ENCODE measurements at regions not wholly inside any gene's neighbourhood (a gene's known extent, or its start where the extent isn't known, plus 50 kb on each side); places are given as distances from the start of the nearest gene placed in this dataset.

- no peaks in the 10 kb centered on the region for H3K4me1 ChIP-seq (ENCODE audit: control insufficient read depth, insufficient read depth, low read length)
- DNase-seq (ENCODE audit: low read depth) = no peak
- H3K9ac ChIP-seq (ENCODE audit: low read length) = no peak overlapping the region
- no peaks in the 10 kb centered on the region for H3K27me3 ChIP-seq (replicated peaks; ENCODE audit: control insufficient read depth, insufficient read depth, low read length)
- H3K36me3 ChIP-seq (ENCODE audit: control insufficient read depth, insufficient read depth, low read length, severe bottlenecking) = no peaks in the 10 kb centered on the region
- no peaks in the 10 kb centered on the region for H3K9me3 ChIP-seq (ENCODE audit: control insufficient read depth, low read length)
- no peak overlapping the region for H3K4me3 ChIP-seq (ENCODE audit: low read length)
Measured at GRCh38 chr18:55041366-55041765, 82.1 kb upstream of the CCDC68 start.

- no peaks in the 10 kb centered on the region for H3K4me1 ChIP-seq (ENCODE audit: control insufficient read depth, insufficient read depth, low read length)
- no peak overlapping the region for H3K4me3 ChIP-seq (ENCODE audit: low read length)
- no peaks in the 10 kb centered on the region for H3K36me3 ChIP-seq (ENCODE audit: control insufficient read depth, insufficient read depth, low read length, severe bottlenecking)
- no peak overlapping the region for H3K9ac ChIP-seq (ENCODE audit: low read length)
- no peak for DNase-seq (ENCODE audit: low read depth)
- no peaks in the 10 kb centered on the region for H3K9me3 ChIP-seq (ENCODE audit: control insufficient read depth, low read length)
- no peaks in the 10 kb centered on the region for H3K27me3 ChIP-seq (replicated peaks; ENCODE audit: control insufficient read depth, insufficient read depth, low read length)
Measured at GRCh38 chr18:55038162-55038561, 78.9 kb upstream of the CCDC68 start.

- Histone ChIP-seq H3K27me3 (replicated peaks; ENCODE audit: control insufficient read depth, insufficient read depth, low read length) (no peaks in the 10 kb centered on the region), H3K4me3 (ENCODE audit: low read length) (no peak overlapping the region), H3K9me3 (ENCODE audit: control insufficient read depth, low read length) (no peaks in the 10 kb centered on the region), H3K9ac (ENCODE audit: low read length) (no peak overlapping the region), H3K36me3 (ENCODE audit: control insufficient read depth, insufficient read depth, low read length, severe bottlenecking) (no peaks in the 10 kb centered on the region), H3K4me1 (ENCODE audit: control insufficient read depth, insufficient read depth, low read length) (no peaks in the 10 kb centered on the region)
- DNase-seq (ENCODE audit: low read depth) = no peak
Measured at GRCh38 chr18:55034742-55035141, 75.5 kb upstream of the CCDC68 start.

GRCh38 chr18:55031979-55032378, 72.7 kb upstream of the CCDC68 start:
- H3K4me1 ChIP-seq (ENCODE audit: control insufficient read depth, insufficient read depth, low read length) = no peaks in the 10 kb centered on the region
- H3K9ac ChIP-seq (ENCODE audit: low read length) = no peak overlapping the region
- DNase-seq (ENCODE audit: low read depth) = no peak
- H3K36me3 ChIP-seq (ENCODE audit: control insufficient read depth, insufficient read depth, low read length, severe bottlenecking) = no peaks in the 10 kb centered on the region
- H3K27me3 ChIP-seq (replicated peaks; ENCODE audit: control insufficient read depth, insufficient read depth, low read length) = no peaks in the 10 kb centered on the region
- no peaks in the 10 kb centered on the region for H3K9me3 ChIP-seq (ENCODE audit: control insufficient read depth, low read length)
- no peak overlapping the region for H3K4me3 ChIP-seq (ENCODE audit: low read length)

GRCh38 chr18:55031576-55031975, 72.3 kb upstream of the CCDC68 start:
- Histone ChIP-seq H3K9ac (ENCODE audit: low read length) (no peak overlapping the region), H3K9me3 (ENCODE audit: control insufficient read depth, low read length) (no peaks in the 10 kb centered on the region), H3K4me1 (ENCODE audit: control insufficient read depth, insufficient read depth, low read length) (no peaks in the 10 kb centered on the region), H3K27me3 (replicated peaks; ENCODE audit: control insufficient read depth, insufficient read depth, low read length) (no peaks in the 10 kb centered on the region), H3K36me3 (ENCODE audit: control insufficient read depth, insufficient read depth, low read length, severe bottlenecking) (no peaks in the 10 kb centered on the region), H3K4me3 (ENCODE audit: low read length) (no peak overlapping the region)
- DNase-seq (ENCODE audit: low read depth) = no peak

GRCh38 chr18:55031164-55031563, 71.9 kb upstream of the CCDC68 start:
- Histone ChIP-seq H3K9me3 (ENCODE audit: control insufficient read depth, low read length) (no peaks in the 10 kb centered on the region), H3K4me3 (ENCODE audit: low read length) (no peak overlapping the region), H3K4me1 (ENCODE audit: control insufficient read depth, insufficient read depth, low read length) (no peaks in the 10 kb centered on the region), H3K27me3 (replicated peaks; ENCODE audit: control insufficient read depth, insufficient read depth, low read length) (no peaks in the 10 kb centered on the region), H3K36me3 (ENCODE audit: control insufficient read depth, insufficient read depth, low read length, severe bottlenecking) (no peaks in the 10 kb centered on the region), H3K9ac (ENCODE audit: low read length) (no peak overlapping the region)
- DNase-seq (ENCODE audit: low read depth) = no peak

GRCh38 chr18:55024564-55024963, 65.3 kb upstream of the CCDC68 start:
- no peak overlapping the region for H3K4me3 ChIP-seq (ENCODE audit: low read length)
- H3K9me3 ChIP-seq (ENCODE audit: control insufficient read depth, low read length) = no peaks in the 10 kb centered on the region
- no peaks in the 10 kb centered on the region for H3K36me3 ChIP-seq (ENCODE audit: control insufficient read depth, insufficient read depth, low read length, severe bottlenecking)
- no peak for DNase-seq (ENCODE audit: low read depth)
- no peak overlapping the region for H3K9ac ChIP-seq (ENCODE audit: low read length)
- no peaks in the 10 kb centered on the region for H3K4me1 ChIP-seq (ENCODE audit: control insufficient read depth, insufficient read depth, low read length)
- no peaks in the 10 kb centered on the region for H3K27me3 ChIP-seq (replicated peaks; ENCODE audit: control insufficient read depth, insufficient read depth, low read length)

GRCh38 chr18:55018602-55019001, 59.3 kb upstream of the CCDC68 start:
- Histone ChIP-seq H3K4me1 (ENCODE audit: control insufficient read depth, insufficient read depth, low read length) (no peaks in the 10 kb centered on the region), H3K9me3 (ENCODE audit: control insufficient read depth, low read length) (no peaks in the 10 kb centered on the region), H3K4me3 (ENCODE audit: low read length) (no peak overlapping the region), H3K27me3 (replicated peaks; ENCODE audit: control insufficient read depth, insufficient read depth, low read length) (no peaks in the 10 kb centered on the region), H3K36me3 (ENCODE audit: control insufficient read depth, insufficient read depth, low read length, severe bottlenecking) (no peaks in the 10 kb centered on the region), H3K9ac (ENCODE audit: low read length) (no peak overlapping the region)
- peak; percentile 52 for DNase-seq (ENCODE audit: low read depth)

- DNase-seq (ENCODE audit: low read depth) = no peak
- Histone ChIP-seq H3K4me1 (ENCODE audit: control insufficient read depth, insufficient read depth, low read length) (no peaks in the 10 kb centered on the region), H3K27me3 (replicated peaks; ENCODE audit: control insufficient read depth, insufficient read depth, low read length) (peaks cover 3% of the 10 kb centered on the region), H3K9ac (ENCODE audit: low read length) (no peak overlapping the region), H3K4me3 (ENCODE audit: low read length) (no peak overlapping the region), H3K36me3 (ENCODE audit: control insufficient read depth, insufficient read depth, low read length, severe bottlenecking) (no peaks in the 10 kb centered on the region), H3K9me3 (ENCODE audit: control insufficient read depth, low read length) (no peaks in the 10 kb centered on the region)
Measured at GRCh38 chr18:55014095-55014494, 54.8 kb upstream of the CCDC68 start.

- H3K27me3 ChIP-seq (replicated peaks; ENCODE audit: control insufficient read depth, insufficient read depth, low read length) = peaks cover 3% of the 10 kb centered on the region
- no peaks in the 10 kb centered on the region for H3K4me1 ChIP-seq (ENCODE audit: control insufficient read depth, insufficient read depth, low read length)
- DNase-seq (ENCODE audit: low read depth) = no peak
- H3K36me3 ChIP-seq (ENCODE audit: control insufficient read depth, insufficient read depth, low read length, severe bottlenecking) = no peaks in the 10 kb centered on the region
- no peak overlapping the region for H3K9ac ChIP-seq (ENCODE audit: low read length)
- no peaks in the 10 kb centered on the region for H3K9me3 ChIP-seq (ENCODE audit: control insufficient read depth, low read length)
- H3K4me3 ChIP-seq (ENCODE audit: low read length) = no peak overlapping the region
Measured at GRCh38 chr18:55013685-55014084, 54.4 kb upstream of the CCDC68 start.

GRCh38 chr18:55013086-55013485, 53.8 kb upstream of the CCDC68 start:
- Histone ChIP-seq H3K9me3 (ENCODE audit: control insufficient read depth, low read length) (no peaks in the 10 kb centered on the region), H3K27me3 (replicated peaks; ENCODE audit: control insufficient read depth, insufficient read depth, low read length) (peaks cover 7% of the 10 kb centered on the region), H3K4me1 (ENCODE audit: control insufficient read depth, insufficient read depth, low read length) (no peaks in the 10 kb centered on the region), H3K9ac (ENCODE audit: low read length) (no peak overlapping the region), H3K36me3 (ENCODE audit: control insufficient read depth, insufficient read depth, low read length, severe bottlenecking) (no peaks in the 10 kb centered on the region), H3K4me3 (ENCODE audit: low read length) (no peak overlapping the region)
- no peak for DNase-seq (ENCODE audit: low read depth)

GRCh38 chr18:55012008-55012407, 52.7 kb upstream of the CCDC68 start:
- H3K36me3 ChIP-seq (ENCODE audit: control insufficient read depth, insufficient read depth, low read length, severe bottlenecking) = no peaks in the 10 kb centered on the region
- H3K4me3 ChIP-seq (ENCODE audit: low read length) = no peak overlapping the region
- no peak overlapping the region for H3K9ac ChIP-seq (ENCODE audit: low read length)
- peaks cover 7% of the 10 kb centered on the region for H3K27me3 ChIP-seq (replicated peaks; ENCODE audit: control insufficient read depth, insufficient read depth, low read length)
- H3K9me3 ChIP-seq (ENCODE audit: control insufficient read depth, low read length) = no peaks in the 10 kb centered on the region
- peak; percentile 51 for DNase-seq (ENCODE audit: low read depth)
- H3K4me1 ChIP-seq (ENCODE audit: control insufficient read depth, insufficient read depth, low read length) = no peaks in the 10 kb centered on the region

Measured in adipocyte (in vitro differentiated cells).